OCI-LY1 (cell line): ENCODE measurements at regions not wholly inside any gene's neighbourhood (a gene's known extent, or its start where the extent isn't known, plus 50 kb on each side); places are given as distances from the start of the nearest gene placed in this dataset.
"Not testable (repeated sequence)": the region's sequence is repeated elsewhere in the genome, so short reads cannot be mapped to it uniquely, and the experiment has no call there.

ENCODE experiments used
- H2AFZ ChIP-seq: fragments of 200-600 bp; sonication (generic), shearing (Covaris generic); 2 replicates; pipeline ENCODE4 v1.6.0; 2014; ENCODE audit warnings: antibody characterized with exemption, mild to moderate bottlenecking, low read length
- H3F3A ChIP-seq: fragments of 200-600 bp; sonication (generic), shearing (Covaris generic); 2 replicates; pipeline ENCODE4 v1.6.0; 2014; ENCODE audit warnings: mild to moderate bottlenecking, antibody characterized with exemption, low read length, moderate library complexity; ENCODE audit not compliant: insufficient read depth
- H3K27ac ChIP-seq: fragments of 200-600 bp; sonication (generic); 2 replicates; pipeline ENCODE4 v1.5.1; 2014; ENCODE audit warnings: low read length, mixed run types, mild to moderate bottlenecking, low read depth; ENCODE audit not compliant: poor library complexity, severe bottlenecking
- H3K27me3 ChIP-seq: fragments of 200-600 bp; sonication (generic); 2 replicates; pipeline ENCODE4 v1.6.0; 2014; ENCODE audit warnings: antibody characterized with exemption, mild to moderate bottlenecking, low read length, moderate library complexity; ENCODE audit not compliant: insufficient read depth
- H3K36me3 ChIP-seq: fragments of 200-600 bp; sonication (generic); 2 replicates; pipeline ENCODE4 v1.6.1; 2014; ENCODE audit warnings: mild to moderate bottlenecking, antibody characterized with exemption, low read length, moderate library complexity, mixed read lengths; ENCODE audit not compliant: insufficient read depth
- H3K4me1 ChIP-seq: fragments of 200-600 bp; sonication (generic); 2 replicates; pipeline ENCODE4 v1.5.1; 2014; ENCODE audit warnings: mild to moderate bottlenecking, low read length, moderate library complexity; ENCODE audit not compliant: insufficient read depth, severe bottlenecking
- H3K4me2 ChIP-seq: fragments of 200-600 bp; sonication (generic), shearing (Covaris generic); 2 replicates; pipeline ENCODE4 v1.6.1; 2014; ENCODE audit warnings: low read length
- H3K4me3 ChIP-seq: fragments of 200-600 bp; sonication (generic); 2 replicates; pipeline ENCODE4 v1.5.1; 2014; ENCODE audit warnings: low read length, low read depth, mild to moderate bottlenecking, mixed read lengths; ENCODE audit not compliant: poor library complexity, severe bottlenecking
- H3K79me2 ChIP-seq: fragments of 200-600 bp; shearing (Covaris generic); 2 replicates; pipeline ENCODE4 v1.6.1; 2016; ENCODE audit warnings: mixed run types, low read length, mixed read lengths; ENCODE audit not compliant: insufficient read depth
- H3K9ac ChIP-seq: fragments of 200-600 bp; sonication (generic), shearing (Covaris generic); 2 replicates; pipeline ENCODE4 v1.6.1; 2014; ENCODE audit warnings: mild to moderate bottlenecking, low read length, mixed read lengths
- H3K9me2 ChIP-seq: fragments of 200-600 bp; sonication (generic), shearing (Covaris generic); 2 replicates; pipeline ENCODE4 v1.6.1; 2014; ENCODE audit warnings: low read depth, mild to moderate bottlenecking, low read length, mixed read lengths
- H3K9me3 ChIP-seq: fragments of 200-600 bp; shearing (Covaris generic); 2 replicates; pipeline ENCODE4 v1.6.1; 2014; ENCODE audit warnings: low read length, mixed read lengths
- H4K20me1 ChIP-seq: fragments of 200-600 bp; sonication (generic), shearing (Covaris generic); 2 replicates; pipeline ENCODE4 v1.6.0; 2016; ENCODE audit warnings: mild to moderate bottlenecking, low read length; ENCODE audit not compliant: insufficient read depth
- CTCF ChIP-seq: fragments of 200-600 bp; sonication (generic), shearing (Covaris generic); IDR thresholded peaks from 2 replicates; pipeline ENCODE4 v1.5.1; 2017; ENCODE audit warnings: mild to moderate bottlenecking, antibody characterized with exemption, low read length, moderate library complexity, mixed read lengths
- EZH2 ChIP-seq: fragments of 200-600 bp; sonication (generic), shearing (Covaris generic); IDR thresholded peaks from 2 replicates; pipeline ENCODE4 v1.8.0; 2017; ENCODE audit warnings: borderline replicate concordance, mixed run types, mild to moderate bottlenecking, antibody characterized with exemption, low read length, moderate library complexity, mixed read lengths

- Histone ChIP-seq H3K9ac (no peak overlapping the region), H3K9me3 (no peaks in the 10 kb centered on the region), H3K27me3 (no peaks in the 10 kb centered on the region), H3K4me3 (no peak overlapping the region), H3K27ac (no peak overlapping the region), H3K79me2 (no peaks in the 10 kb centered on the region), H4K20me1 (no peaks in the 10 kb centered on the region), H3K9me2 (no peaks in the 10 kb centered on the region), H3F3A (no peaks in the 10 kb centered on the region), H3K36me3 (no peaks in the 10 kb centered on the region), H2AFZ (no peak overlapping the region), H3K4me2 (no peak overlapping the region), H3K4me1 (no peaks in the 10 kb centered on the region)
- TF ChIP-seq CTCF: no peak
- TF ChIP-seq EZH2: no peak
These were observed 1182.5 kb downstream of the MRPL39 start for GRCh38 chr21:24424776-24425175.

GRCh38 chr21:24423546-24423945 is 1183.7 kb downstream of the MRPL39 start:
- H3K9me3 ChIP-seq: no peaks in the 10 kb centered on the region
- H3K4me2 ChIP-seq: no peak overlapping the region
- no peak overlapping the region for H3K9ac ChIP-seq

GRCh38 chr21:24420689-24421088 is 1186.6 kb downstream of the MRPL39 start:
- Histone ChIP-seq H3F3A (no peaks in the 10 kb centered on the region), H3K9me3 (no peaks in the 10 kb centered on the region), H3K4me2 (no peak overlapping the region), H3K9ac (no peak overlapping the region), H3K36me3 (no peaks in the 10 kb centered on the region), H3K79me2 (no peaks in the 10 kb centered on the region), H3K27ac (no peak overlapping the region), H3K4me3 (no peak overlapping the region), H3K4me1 (no peaks in the 10 kb centered on the region), H3K9me2 (no peaks in the 10 kb centered on the region), H3K27me3 (no peaks in the 10 kb centered on the region), H4K20me1 (no peaks in the 10 kb centered on the region), H2AFZ (no peak overlapping the region)
- TF ChIP-seq CTCF: no peak
- no peak for TF ChIP-seq EZH2

More at GRCh38 chr21:24423546-24423945, 1183.7 kb downstream of the MRPL39 start:
- TF ChIP-seq CTCF (no peak), EZH2 (no peak)
- Histone ChIP-seq H4K20me1 (no peaks in the 10 kb centered on the region), H3K9me2 (no peaks in the 10 kb centered on the region), H3K79me2 (no peaks in the 10 kb centered on the region), H2AFZ (no peak overlapping the region), H3K4me1 (no peaks in the 10 kb centered on the region), H3K4me3 (no peak overlapping the region), H3K36me3 (no peaks in the 10 kb centered on the region), H3K27ac (no peak overlapping the region), H3F3A (no peaks in the 10 kb centered on the region), H3K27me3 (no peaks in the 10 kb centered on the region)

GRCh38 chr21:24419641-24420040 is 1187.6 kb downstream of the MRPL39 start:
- not testable (repeated sequence) for H3K4me2 ChIP-seq, H3K9me3 ChIP-seq, H3K4me3 ChIP-seq, H2AFZ ChIP-seq, H3K9me2 ChIP-seq, H3K27me3 ChIP-seq, H4K20me1 ChIP-seq, H3K79me2 ChIP-seq, H3K9ac ChIP-seq, H3K4me1 ChIP-seq, H3K27ac ChIP-seq, H3K36me3 ChIP-seq, H3F3A ChIP-seq
